GM18520 (cell line): ENCODE measurements at regions not wholly inside any gene's neighbourhood (a gene's known extent, or its start where the extent isn't known, plus 50 kb on each side); places are given as distances from the start of the nearest gene placed in this dataset.

Source experiments
- ATAC-seq: cut with Tn5 transposase; IDR thresholded peaks from one replicate; pipeline ENCODE4 v1.9.1; 2021; ENCODE audit not compliant: unreplicated experiment

- peak; percentile 35 for ATAC-seq
Observed at GRCh38 chr14:49999146-49999761, 106.4 kb downstream of the ARF6 start.

- no peak for ATAC-seq
Observed at GRCh38 chr14:49999826-50000379, 107.0 kb downstream of the ARF6 start.

- ATAC-seq = no peak
Observed at GRCh38 chr14:50000380-50001150, 107.7 kb downstream of the ARF6 start.

- peak; percentile 7 for ATAC-seq
Observed at GRCh38 chr14:50001151-50001998, 108.5 kb downstream of the ARF6 start.

- ATAC-seq = peak; percentile 28
Observed at GRCh38 chr14:50001999-50002925, 109.4 kb downstream of the ARF6 start.

DNA sequence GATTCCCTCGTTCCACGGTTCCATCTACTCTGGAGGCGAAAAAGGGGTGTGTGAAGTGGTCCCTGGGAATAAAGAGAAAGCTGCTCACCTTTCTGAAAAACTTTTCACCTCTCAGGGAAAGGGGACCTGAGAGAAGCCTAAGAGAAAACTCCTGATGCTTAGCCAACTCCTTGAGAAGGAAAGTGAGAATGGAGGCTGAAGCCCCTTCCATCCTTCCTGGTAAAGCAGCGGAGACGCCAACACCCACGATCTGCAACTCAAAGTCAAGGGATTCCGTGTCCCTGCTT, 110.0 kb downstream of the ARF6 start:
- no peak for ATAC-seq

- peak; percentile 29 for ATAC-seq
Observed at GRCh38 chr14:50003213-50004021, 110.5 kb downstream of the ARF6 start.

DNA sequence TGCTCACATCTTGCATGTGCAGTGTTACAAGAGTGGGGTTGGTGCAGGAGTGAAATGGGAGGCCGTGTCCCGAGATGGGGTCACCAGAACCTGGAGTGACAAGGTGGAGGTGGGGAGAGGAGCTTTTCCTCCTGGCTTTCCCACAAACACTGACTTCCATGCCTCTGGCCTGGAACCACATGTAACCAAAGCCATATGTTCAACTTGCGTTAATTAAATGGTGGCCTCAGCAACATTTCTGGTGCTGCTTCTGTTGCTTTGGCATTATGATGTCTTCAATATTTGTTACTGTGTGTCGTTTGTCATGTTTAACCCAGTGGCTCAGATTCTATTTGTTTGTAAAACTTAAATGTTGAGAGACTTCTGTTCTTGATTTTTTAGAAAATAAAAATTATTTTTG, 110.2 kb downstream of the VCPKMT start:
- no peak for ATAC-seq

DNA sequence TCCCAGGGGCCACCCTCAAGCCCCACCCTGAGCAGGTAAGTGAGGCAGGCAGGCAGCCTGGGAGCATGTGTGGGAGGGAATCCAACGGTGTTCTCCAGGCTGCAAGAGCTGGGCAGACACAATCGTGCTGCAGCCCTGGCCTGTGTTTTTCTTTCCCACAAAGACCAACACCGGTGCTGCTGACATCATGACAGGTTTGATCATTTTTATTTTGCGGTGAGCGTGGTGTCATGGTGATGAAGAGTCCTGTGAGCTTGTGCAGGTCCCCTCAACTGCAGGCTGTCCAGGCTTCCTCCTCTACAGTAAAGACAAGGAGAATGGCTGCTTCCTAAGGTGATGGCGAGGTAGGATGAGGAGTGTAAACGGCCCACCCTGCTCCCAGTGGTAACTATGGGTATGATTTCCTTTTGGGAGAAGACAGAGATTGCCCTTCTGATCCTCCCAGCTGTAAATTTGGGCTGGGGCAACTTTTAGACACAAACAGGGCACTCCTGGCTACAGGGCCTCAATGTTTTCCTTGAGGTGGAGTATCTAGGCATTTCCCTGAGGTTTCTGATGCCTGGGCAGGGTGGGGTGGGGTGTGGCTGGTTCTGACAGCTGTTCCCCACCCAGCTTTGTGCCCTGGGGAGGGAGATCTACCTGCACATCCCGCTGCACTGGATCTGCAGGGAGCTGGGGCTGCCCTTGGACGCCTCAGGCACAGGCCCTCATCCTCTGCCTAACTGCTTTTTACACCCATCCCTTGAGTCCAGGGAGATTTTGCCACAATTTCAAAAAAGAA, 109.1 kb downstream of the VCPKMT start:
- ATAC-seq = no peak

DNA sequence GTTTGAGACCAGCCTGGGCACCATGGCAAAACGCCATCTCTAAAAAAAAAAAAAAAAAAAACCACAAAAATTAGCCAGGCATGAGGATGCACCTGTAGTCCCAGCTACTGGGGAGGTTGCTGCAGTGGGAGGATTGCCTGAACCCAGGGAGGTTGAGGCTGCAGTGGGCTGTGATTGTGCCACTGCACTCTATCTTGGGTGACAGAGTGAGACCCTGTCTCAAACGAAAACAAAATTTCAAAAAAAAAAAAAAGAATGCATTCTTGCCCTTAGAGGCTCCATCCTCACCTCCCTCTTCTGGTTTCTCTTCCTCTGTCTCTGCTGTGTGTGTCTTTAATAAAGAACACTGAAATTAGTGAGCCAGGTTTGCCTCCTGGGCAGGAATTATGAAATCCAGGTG, 107.8 kb downstream of the VCPKMT start:
- no peak for ATAC-seq

GRCh38 chr14:50008974-50009373, 107.4 kb downstream of the VCPKMT start:
- no peak for ATAC-seq

- no peak for ATAC-seq
Observed at GRCh38 chr14:50010752-50011151, 105.6 kb downstream of the VCPKMT start.

- no peak for ATAC-seq
Observed at GRCh38 chr14:50011242-50011641, 105.1 kb downstream of the VCPKMT start.

GRCh38 chr14:50012644-50013043, 103.7 kb downstream of the VCPKMT start:
- no peak for ATAC-seq

DNA sequence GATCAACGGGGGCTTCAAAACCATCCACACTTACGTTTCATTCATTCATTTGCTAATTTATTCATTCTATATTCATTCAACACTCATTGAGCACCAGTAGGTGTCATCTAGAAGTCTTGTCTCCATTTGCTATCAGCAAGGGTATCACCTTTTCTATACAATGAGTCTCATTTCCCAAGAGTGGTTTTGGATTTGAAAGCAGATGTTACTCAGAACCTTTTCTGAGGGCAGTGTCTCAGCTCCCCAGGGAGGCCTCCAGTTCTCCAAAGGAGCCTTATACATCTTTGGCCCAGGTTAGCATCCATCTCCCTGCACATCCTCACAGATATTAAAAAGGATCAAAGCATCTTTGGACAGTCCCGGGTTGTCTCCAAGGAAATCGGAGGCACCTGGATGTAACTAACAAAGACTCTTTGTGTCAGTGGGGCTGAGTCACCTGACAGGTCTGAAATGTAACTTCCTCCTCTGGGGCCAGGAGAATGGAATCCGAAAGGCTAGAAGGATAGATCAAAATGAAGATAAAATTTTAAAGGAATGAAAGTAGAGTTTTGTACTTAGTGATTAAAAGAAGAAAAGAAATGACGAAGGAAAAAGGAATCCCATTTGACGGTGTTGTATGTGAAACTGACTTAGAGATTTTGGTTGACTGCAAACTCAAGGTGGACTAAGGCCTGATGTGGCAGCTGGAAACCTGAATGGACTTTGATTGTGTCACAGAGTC, 103.0 kb downstream of the VCPKMT start:
- ATAC-seq = no peak

DNA sequence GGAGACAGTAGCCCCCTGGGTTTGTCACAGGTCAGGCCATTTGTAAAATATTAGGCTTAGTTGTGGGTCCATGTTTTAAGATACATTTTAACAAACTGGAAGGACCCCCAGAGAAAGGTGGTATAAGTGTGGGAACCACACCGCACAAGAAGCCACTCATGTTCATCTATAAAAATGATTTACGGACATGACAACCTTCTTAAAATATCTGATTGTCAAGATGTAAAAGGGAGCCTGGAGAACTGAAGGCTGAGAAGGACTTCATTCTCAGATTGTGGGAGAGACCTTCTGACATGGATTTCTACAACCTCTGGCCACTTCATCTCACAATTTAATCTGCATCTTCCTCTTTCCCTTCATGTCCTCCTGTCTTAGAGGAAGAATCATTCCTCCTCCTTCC, 102.4 kb downstream of the VCPKMT start:
- ATAC-seq = no peak

DNA sequence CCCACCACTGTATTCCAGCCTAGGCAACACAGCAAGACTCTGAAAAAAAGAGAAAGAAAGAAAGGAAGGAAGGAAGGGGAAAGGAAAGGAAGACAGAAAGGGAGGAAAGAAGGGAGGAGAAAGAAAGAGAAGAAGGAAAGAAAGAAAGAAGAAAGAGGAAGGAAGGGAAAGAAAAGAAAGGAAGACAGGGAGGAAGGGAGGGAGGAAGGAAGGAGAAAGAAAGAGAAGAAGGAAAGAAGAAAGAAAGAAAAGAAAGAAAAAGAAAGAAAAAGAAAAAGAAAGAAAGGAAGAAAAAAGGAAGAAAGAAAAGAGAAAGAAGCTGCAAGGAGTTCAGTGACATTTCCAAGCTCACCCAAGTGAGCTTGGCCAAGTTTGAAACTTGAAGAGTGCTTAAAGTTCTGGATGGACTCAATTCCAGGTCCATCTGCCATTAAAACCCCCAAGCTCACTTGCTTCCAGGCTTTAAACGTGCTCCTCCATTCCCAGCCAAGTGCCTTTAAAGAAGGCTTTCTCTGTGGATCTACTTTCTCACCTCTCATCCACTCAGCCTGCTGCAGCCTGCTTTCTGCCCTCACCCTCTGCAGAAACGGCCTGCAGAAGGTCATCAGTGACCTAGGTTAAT, 101.5 kb downstream of the VCPKMT start:
- no peak for ATAC-seq

DNA sequence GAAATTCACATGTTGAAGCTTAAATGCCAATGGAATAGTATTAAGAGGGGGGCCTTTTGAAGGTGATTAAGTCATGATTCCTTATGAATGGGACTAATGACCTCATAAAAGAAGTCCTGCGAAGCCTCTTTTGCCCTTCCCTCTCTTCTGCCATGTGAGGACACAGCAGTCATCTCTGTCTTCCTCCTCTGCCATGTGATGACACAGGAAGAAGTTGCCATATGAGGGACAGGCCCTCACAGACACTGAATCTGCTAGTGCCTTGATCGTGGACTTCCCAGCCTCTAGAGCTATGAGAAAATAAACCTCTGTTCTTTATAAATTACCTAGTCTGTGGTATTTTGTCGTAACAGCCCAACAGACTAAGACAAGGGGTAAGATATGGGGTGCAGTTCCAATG, 100.7 kb downstream of the VCPKMT start:
- no peak for ATAC-seq
